ENCODE measurements at regions not wholly inside any gene's neighbourhood (a gene's known extent, or its start where the extent isn't known, plus 50 kb on each side); places are given as distances from the start of the nearest gene placed in this dataset.

DNA sequence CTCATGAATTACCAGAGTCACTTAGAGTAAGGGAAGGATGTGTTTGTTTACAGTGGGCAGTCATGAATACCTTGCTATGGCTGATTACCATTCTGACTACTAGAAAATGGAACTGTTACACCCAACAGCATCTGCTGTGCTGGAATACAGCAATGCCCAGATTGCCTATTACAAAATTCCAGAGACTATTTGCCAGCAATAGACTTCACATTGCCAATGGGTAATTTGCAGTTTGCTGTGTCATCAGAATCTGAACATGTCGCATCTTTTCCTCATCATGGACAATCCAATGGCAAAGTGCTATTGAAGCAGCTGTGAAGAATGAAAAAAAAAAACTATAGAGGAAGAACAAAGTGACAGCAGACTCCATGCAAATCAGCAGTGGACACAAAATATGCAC, 356.6 kb downstream of the CXXC4 start:
- no peaks in the 10 kb centered on the region for H3K36me3 Mint-ChIP-seq (ENCODE audit: low read depth)
- no peak overlapping the region for H3K4me2 ChIP-seq

More for the DNA sequence above, 356.6 kb downstream of the CXXC4 start:
- no peaks in the 10 kb centered on the region for H3K9me2 ChIP-seq (ENCODE audit: insufficient read depth)
- DNase-seq (ENCODE audit: low spot score) (no peak), ATAC-seq (no peak)
- Mint-ChIP-seq H3K4me3 (no peak overlapping the region), H3K9me3 (peaks cover 10% of the 10 kb centered on the region; the same call in 2 of the 3 replicates), H3K27ac (no peak overlapping the region), H3K4me1 (no peaks in the 10 kb centered on the region), H3K27me3 (ENCODE audit: insufficient read depth, low read depth, poor library complexity) (peaks cover 2% of the 10 kb centered on the region)
- no peak overlapping the region for H2AFZ ChIP-seq
- TF ChIP-seq JUNB (IDR thresholded peaks at IDR 0.05; ENCODE audit: unreplicated experiment) (no peak), ZNF331 (CRISPR knock-in tag; IDR thresholded peaks at IDR 0.05; ENCODE audit: low read depth) (no peak), CREB1 (CRISPR knock-in tag; IDR thresholded peaks at IDR 0.05; ENCODE audit: low read depth) (no peak), NANOG (IDR thresholded peaks at IDR 0.05; ENCODE audit: borderline replicate concordance) (no peak), EZH2phosphoT487 (IDR thresholded peaks at IDR 0.05; ENCODE audit: unreplicated experiment) (no peak), ZNF114 (CRISPR knock-in tag; IDR thresholded peaks at IDR 0.05) (no peak), POLR2AphosphoS5 (IDR thresholded peaks at IDR 0.05; ENCODE audit: low read depth) (no peak), EZH2 (IDR thresholded peaks at IDR 0.05; ENCODE audit: low read depth, unreplicated experiment) (no peak), STAT1 (IDR thresholded peaks at IDR 0.05; ENCODE audit: unreplicated experiment) (no peak)
- TF ChIP-seq, protein P1, sequence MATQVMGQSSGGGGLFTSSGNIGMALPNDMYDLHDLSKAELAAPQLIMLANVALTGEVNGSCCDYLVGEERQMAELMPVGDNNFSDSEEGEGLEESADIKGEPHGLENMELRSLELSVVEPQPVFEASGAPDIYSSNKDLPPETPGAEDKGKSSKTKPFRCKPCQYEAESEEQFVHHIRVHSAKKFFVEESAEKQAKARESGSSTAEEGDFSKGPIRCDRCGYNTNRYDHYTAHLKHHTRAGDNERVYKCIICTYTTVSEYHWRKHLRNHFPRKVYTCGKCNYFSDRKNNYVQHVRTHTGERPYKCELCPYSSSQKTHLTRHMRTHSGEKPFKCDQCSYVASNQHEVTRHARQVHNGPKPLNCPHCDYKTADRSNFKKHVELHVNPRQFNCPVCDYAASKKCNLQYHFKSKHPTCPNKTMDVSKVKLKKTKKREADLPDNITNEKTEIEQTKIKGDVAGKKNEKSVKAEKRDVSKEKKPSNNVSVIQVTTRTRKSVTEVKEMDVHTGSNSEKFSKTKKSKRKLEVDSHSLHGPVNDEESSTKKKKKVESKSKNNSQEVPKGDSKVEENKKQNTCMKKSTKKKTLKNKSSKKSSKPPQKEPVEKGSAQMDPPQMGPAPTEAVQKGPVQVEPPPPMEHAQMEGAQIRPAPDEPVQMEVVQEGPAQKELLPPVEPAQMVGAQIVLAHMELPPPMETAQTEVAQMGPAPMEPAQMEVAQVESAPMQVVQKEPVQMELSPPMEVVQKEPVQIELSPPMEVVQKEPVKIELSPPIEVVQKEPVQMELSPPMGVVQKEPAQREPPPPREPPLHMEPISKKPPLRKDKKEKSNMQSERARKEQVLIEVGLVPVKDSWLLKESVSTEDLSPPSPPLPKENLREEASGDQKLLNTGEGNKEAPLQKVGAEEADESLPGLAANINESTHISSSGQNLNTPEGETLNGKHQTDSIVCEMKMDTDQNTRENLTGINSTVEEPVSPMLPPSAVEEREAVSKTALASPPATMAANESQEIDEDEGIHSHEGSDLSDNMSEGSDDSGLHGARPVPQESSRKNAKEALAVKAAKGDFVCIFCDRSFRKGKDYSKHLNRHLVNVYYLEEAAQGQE (IDR thresholded peaks at IDR 0.05; ENCODE audit: unreplicated experiment) = no peak
- TF ChIP-seq, protein P2, sequence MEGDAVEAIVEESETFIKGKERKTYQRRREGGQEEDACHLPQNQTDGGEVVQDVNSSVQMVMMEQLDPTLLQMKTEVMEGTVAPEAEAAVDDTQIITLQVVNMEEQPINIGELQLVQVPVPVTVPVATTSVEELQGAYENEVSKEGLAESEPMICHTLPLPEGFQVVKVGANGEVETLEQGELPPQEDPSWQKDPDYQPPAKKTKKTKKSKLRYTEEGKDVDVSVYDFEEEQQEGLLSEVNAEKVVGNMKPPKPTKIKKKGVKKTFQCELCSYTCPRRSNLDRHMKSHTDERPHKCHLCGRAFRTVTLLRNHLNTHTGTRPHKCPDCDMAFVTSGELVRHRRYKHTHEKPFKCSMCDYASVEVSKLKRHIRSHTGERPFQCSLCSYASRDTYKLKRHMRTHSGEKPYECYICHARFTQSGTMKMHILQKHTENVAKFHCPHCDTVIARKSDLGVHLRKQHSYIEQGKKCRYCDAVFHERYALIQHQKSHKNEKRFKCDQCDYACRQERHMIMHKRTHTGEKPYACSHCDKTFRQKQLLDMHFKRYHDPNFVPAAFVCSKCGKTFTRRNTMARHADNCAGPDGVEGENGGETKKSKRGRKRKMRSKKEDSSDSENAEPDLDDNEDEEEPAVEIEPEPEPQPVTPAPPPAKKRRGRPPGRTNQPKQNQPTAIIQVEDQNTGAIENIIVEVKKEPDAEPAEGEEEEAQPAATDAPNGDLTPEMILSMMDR (conservative IDR thresholded peaks at IDR 0.05; ENCODE audit: low read depth in 2 of 2) = no peak
- TF ChIP-seq, protein P3, sequence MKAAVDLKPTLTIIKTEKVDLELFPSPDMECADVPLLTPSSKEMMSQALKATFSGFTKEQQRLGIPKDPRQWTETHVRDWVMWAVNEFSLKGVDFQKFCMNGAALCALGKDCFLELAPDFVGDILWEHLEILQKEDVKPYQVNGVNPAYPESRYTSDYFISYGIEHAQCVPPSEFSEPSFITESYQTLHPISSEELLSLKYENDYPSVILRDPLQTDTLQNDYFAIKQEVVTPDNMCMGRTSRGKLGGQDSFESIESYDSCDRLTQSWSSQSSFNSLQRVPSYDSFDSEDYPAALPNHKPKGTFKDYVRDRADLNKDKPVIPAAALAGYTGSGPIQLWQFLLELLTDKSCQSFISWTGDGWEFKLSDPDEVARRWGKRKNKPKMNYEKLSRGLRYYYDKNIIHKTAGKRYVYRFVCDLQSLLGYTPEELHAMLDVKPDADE (IDR thresholded peaks at IDR 0.05) = no peak
- TF ChIP-seq, protein P4, sequence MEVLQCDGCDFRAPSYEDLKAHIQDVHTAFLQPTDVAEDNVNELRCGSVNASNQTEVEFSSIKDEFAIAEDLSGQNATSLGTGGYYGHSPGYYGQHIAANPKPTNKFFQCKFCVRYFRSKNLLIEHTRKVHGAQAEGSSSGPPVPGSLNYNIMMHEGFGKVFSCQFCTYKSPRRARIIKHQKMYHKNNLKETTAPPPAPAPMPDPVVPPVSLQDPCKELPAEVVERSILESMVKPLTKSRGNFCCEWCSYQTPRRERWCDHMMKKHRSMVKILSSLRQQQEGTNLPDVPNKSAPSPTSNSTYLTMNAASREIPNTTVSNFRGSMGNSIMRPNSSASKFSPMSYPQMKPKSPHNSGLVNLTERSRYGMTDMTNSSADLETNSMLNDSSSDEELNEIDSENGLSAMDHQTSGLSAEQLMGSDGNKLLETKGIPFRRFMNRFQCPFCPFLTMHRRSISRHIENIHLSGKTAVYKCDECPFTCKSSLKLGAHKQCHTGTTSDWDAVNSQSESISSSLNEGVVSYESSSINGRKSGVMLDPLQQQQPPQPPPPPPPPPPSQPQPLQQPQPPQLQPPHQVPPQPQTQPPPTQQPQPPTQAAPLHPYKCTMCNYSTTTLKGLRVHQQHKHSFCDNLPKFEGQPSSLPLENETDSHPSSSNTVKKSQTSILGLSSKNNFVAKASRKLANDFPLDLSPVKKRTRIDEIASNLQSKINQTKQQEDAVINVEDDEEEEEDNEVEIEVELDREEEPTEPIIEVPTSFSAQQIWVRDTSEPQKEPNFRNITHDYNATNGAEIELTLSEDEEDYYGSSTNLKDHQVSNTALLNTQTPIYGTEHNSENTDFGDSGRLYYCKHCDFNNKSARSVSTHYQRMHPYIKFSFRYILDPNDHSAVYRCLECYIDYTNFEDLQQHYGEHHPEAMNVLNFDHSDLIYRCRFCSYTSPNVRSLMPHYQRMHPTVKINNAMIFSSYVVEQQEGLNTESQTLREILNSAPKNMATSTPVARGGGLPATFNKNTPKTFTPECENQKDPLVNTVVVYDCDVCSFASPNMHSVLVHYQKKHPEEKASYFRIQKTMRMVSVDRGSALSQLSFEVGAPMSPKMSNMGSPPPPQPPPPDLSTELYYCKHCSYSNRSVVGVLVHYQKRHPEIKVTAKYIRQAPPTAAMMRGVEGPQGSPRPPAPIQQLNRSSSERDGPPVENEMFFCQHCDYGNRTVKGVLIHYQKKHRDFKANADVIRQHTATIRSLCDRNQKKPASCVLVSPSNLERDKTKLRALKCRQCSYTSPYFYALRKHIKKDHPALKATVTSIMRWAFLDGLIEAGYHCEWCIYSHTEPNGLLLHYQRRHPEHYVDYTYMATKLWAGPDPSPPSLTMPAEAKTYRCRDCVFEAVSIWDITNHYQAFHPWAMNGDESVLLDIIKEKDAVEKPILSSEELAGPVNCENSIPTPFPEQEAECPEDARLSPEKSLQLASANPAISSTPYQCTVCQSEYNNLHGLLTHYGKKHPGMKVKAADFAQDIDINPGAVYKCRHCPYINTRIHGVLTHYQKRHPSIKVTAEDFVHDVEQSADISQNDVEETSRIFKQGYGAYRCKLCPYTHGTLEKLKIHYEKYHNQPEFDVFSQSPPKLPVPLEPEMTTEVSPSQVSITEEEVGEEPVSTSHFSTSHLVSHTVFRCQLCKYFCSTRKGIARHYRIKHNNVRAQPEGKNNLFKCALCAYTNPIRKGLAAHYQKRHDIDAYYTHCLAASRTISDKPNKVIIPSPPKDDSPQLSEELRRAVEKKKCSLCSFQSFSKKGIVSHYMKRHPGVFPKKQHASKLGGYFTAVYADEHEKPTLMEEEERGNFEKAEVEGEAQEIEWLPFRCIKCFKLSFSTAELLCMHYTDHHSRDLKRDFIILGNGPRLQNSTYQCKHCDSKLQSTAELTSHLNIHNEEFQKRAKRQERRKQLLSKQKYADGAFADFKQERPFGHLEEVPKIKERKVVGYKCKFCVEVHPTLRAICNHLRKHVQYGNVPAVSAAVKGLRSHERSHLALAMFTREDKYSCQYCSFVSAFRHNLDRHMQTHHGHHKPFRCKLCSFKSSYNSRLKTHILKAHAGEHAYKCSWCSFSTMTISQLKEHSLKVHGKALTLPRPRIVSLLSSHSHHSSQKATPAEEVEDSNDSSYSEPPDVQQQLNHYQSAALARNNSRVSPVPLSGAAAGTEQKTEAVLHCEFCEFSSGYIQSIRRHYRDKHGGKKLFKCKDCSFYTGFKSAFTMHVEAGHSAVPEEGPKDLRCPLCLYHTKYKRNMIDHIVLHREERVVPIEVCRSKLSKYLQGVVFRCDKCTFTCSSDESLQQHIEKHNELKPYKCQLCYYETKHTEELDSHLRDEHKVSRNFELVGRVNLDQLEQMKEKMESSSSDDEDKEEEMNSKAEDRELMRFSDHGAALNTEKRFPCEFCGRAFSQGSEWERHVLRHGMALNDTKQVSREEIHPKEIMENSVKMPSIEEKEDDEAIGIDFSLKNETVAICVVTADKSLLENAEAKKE (CRISPR knock-in tag; IDR thresholded peaks at IDR 0.05) = no peak
- H3K4me1 ChIP-seq (ENCODE audit: insufficient read depth) = no peaks in the 10 kb centered on the region
- no peak overlapping the region for H3K4me3 ChIP-seq
- no peaks in the 10 kb centered on the region for H3K79me2 ChIP-seq (replicated peaks; ENCODE audit: insufficient read depth)
- no peak overlapping the region for H3K27ac ChIP-seq (ENCODE audit: low read depth)
- H3F3A ChIP-seq (replicated peaks; ENCODE audit: low read depth) = no peaks in the 10 kb centered on the region
- H3K27me3 ChIP-seq (ENCODE audit: insufficient read depth) = no peaks in the 10 kb centered on the region
- no peaks in the 10 kb centered on the region for H3K36me3 ChIP-seq (ENCODE audit: insufficient read depth)
- no peaks in the 10 kb centered on the region for H4K20me1 ChIP-seq (replicated peaks; ENCODE audit: insufficient read depth)

Data from GM23338 (cell line).